ENCODE measurements at regions not wholly inside any gene's neighbourhood (a gene's known extent, or its start where the extent isn't known, plus 50 kb on each side); places are given as distances from the start of the nearest gene placed in this dataset.

GRCh38 chr2:223474893-223475292 lies 127.3 kb downstream of the SCG2 start:
- Histone ChIP-seq H3K27me3 (no peaks in the 10 kb centered on the region), H3K4me1 (no peaks in the 10 kb centered on the region), H3K4me3 (no peak overlapping the region), H3K9me3 (no peaks in the 10 kb centered on the region), H3K36me3 (no peaks in the 10 kb centered on the region), H3K27ac (no peak overlapping the region)
- 67 to 75% methylated on average over 1 to 2 of the region's 2 CpGs for WGBS, 2 donors (ENCODE audit: low coverage in 1 of 2)
- TF ChIP-seq POLR2AphosphoS5 (IDR thresholded peaks at IDR 0.05) (no peak), POLR2A (IDR thresholded peaks at IDR 0.05) (no peak), CTCF (IDR thresholded peaks at IDR 0.05) (no peak)
- ATAC-seq = no peak

- Histone ChIP-seq H3K27ac (no peak overlapping the region), H3K9me3 (no peaks in the 10 kb centered on the region), H3K36me3 (no peaks in the 10 kb centered on the region), H3K4me1 (no peaks in the 10 kb centered on the region), H3K4me3 (no peak overlapping the region), H3K27me3 (no peaks in the 10 kb centered on the region)
- TF ChIP-seq POLR2AphosphoS5 (IDR thresholded peaks at IDR 0.05) = no peak
- no peak for TF ChIP-seq EP300 (IDR thresholded peaks at IDR 0.05)
- no peak for TF ChIP-seq CTCF (IDR thresholded peaks at IDR 0.05)
- TF ChIP-seq POLR2A (IDR thresholded peaks at IDR 0.05) = no peak
- ATAC-seq = no peak
- 50 to 85% methylated on average over 1 to 2 of the region's 2 CpGs for WGBS, 2 donors (ENCODE audit: low coverage in 1 of 2)
Measured at GRCh38 chr2:223475901-223476300, 126.3 kb downstream of the SCG2 start.

DNA sequence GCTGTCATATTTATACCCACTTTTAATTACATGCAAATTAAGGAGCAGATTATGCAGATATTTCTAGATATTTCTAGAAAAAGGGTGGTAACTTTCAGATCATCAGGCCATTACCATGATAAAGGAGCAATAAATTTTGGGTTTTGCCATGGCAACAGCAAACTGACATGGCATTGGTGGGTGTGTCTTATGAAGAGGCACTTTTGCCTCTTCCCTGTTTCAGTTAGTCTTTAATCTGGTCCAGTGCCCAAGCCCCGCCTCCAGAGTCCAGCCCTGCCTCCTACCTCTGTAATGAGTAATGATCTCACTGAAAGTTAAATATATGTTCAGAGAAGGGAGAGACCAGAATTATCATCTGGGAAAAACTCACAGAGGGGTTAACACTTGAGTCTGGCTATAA lies 124.8 kb downstream of the SCG2 start:
- H3K27me3 ChIP-seq = no peaks in the 10 kb centered on the region
- no CpG with 5 or more reads among the region's 1 CpG for whole genome bisulfite sequencing, 2 donors (ENCODE audit: low coverage in 1 of 2)
- H3K27ac ChIP-seq = no peak overlapping the region
- no peak for TF ChIP-seq POLR2AphosphoS5 (IDR thresholded peaks at IDR 0.05)
- TF ChIP-seq CTCF (IDR thresholded peaks at IDR 0.05) = no peak
- no peak for TF ChIP-seq EP300 (IDR thresholded peaks at IDR 0.05)
- no peak for TF ChIP-seq POLR2A (IDR thresholded peaks at IDR 0.05)
- no peaks in the 10 kb centered on the region for H3K4me1 ChIP-seq
- no peak overlapping the region for H3K4me3 ChIP-seq
- no peaks in the 10 kb centered on the region for H3K9me3 ChIP-seq
- no peaks in the 10 kb centered on the region for H3K36me3 ChIP-seq
- no peak for ATAC-seq

DNA sequence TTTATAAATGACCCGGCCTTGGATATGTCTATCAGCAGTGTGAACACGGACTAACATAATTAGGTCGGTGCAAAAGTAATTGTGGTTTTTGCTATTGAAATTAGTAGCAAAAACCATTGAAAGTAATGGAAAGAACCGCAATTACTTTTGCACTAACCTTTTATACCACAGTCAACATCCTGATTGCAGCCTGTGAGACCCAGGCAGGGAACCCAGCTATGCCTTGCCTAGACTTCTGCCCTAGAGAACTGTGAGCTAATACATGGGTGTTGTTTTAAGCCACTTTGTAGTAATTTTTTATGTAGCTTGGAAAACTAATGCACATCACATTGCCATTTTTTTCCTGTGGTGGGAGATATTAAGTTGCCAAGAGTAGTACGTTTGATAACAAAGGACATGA lies 120.7 kb downstream of the SCG2 start:
- Histone ChIP-seq H3K27ac (no peak overlapping the region), H3K36me3 (no peaks in the 10 kb centered on the region), H3K27me3 (no peaks in the 10 kb centered on the region), H3K4me3 (no peak overlapping the region), H3K9me3 (no peaks in the 10 kb centered on the region), H3K4me1 (no peaks in the 10 kb centered on the region)
- TF ChIP-seq POLR2A (IDR thresholded peaks at IDR 0.05) = no peak
- no peak for TF ChIP-seq POLR2AphosphoS5 (IDR thresholded peaks at IDR 0.05)
- no peak for TF ChIP-seq CTCF (IDR thresholded peaks at IDR 0.05)
- no peak for TF ChIP-seq EP300 (IDR thresholded peaks at IDR 0.05)
- WGBS, 2 donors (ENCODE audit: low coverage in 1 of 2) = 86 to 91% methylated on average over 5 of the region's 5 CpGs
- ATAC-seq = no peak

- H3K36me3 ChIP-seq = no peaks in the 10 kb centered on the region
- peaks cover 0 to 9% (median 0%) of the 10 kb centered on the region in 3 donors for H3K9me3 ChIP-seq
- no peaks in the 10 kb centered on the region for H3K27me3 ChIP-seq
- no peaks in the 10 kb centered on the region for H3K4me1 ChIP-seq
- H3K27ac ChIP-seq = no peak overlapping the region
- H3K4me3 ChIP-seq = no peak overlapping the region
- no peak for TF ChIP-seq CTCF (IDR thresholded peaks at IDR 0.05)
- TF ChIP-seq EP300 (IDR thresholded peaks at IDR 0.05) = no peak
- no peak for TF ChIP-seq POLR2A (IDR thresholded peaks at IDR 0.05)
- TF ChIP-seq POLR2AphosphoS5 (IDR thresholded peaks at IDR 0.05) = no peak
- ATAC-seq = no peak
Measured at GRCh38 chr2:223486751-223487150, 115.4 kb downstream of the SCG2 start.
